ENCODE measurements at regions not wholly inside any gene's neighbourhood (a gene's known extent, or its start where the extent isn't known, plus 50 kb on each side); places are given as distances from the start of the nearest gene placed in this dataset.

- DNase-seq (ENCODE audit: low spot score), result no peak
These were observed 613.9 kb downstream of the PLA2G4A start for GRCh38 chr1:187442603-187443002.

- no peak for DNase-seq (ENCODE audit: low spot score)
These were observed 615.2 kb downstream of the PLA2G4A start for GRCh38 chr1:187443939-187444338.

- DNase-seq (ENCODE audit: low spot score), result no peak
These were observed 616.3 kb downstream of the PLA2G4A start for GRCh38 chr1:187445066-187445465.

GRCh38 chr1:187451238-187451637 is 622.5 kb downstream of the PLA2G4A start:
- no peak for DNase-seq (ENCODE audit: low spot score)

- no peak for DNase-seq (ENCODE audit: low spot score)
These were observed 625.3 kb downstream of the PLA2G4A start for GRCh38 chr1:187454010-187454409.

GRCh38 chr1:187456446-187456845 is 627.7 kb downstream of the PLA2G4A start:
- DNase-seq (ENCODE audit: low spot score), result no peak

- DNase-seq (ENCODE audit: low spot score), result no peak
These were observed 631.3 kb downstream of the PLA2G4A start for GRCh38 chr1:187460093-187460492.

GRCh38 chr1:187464320-187464719 is 635.6 kb downstream of the PLA2G4A start:
- no peak for DNase-seq (ENCODE audit: low spot score)

GRCh38 chr1:187465441-187465840 is 636.7 kb downstream of the PLA2G4A start:
- no peak for DNase-seq (ENCODE audit: low spot score)

GRCh38 chr1:187469836-187470235 is 641.1 kb downstream of the PLA2G4A start:
- DNase-seq (ENCODE audit: low spot score), result no peak

GRCh38 chr1:187471555-187471954 is 642.8 kb downstream of the PLA2G4A start:
- no peak for DNase-seq (ENCODE audit: low spot score)

- DNase-seq (ENCODE audit: low spot score), result no peak
These were observed 645.6 kb downstream of the PLA2G4A start for GRCh38 chr1:187474336-187474735.

- DNase-seq (ENCODE audit: low spot score), result no peak
These were observed 647.9 kb downstream of the PLA2G4A start for GRCh38 chr1:187476671-187477070.

GRCh38 chr1:187477103-187477502 is 648.4 kb downstream of the PLA2G4A start:
- DNase-seq (ENCODE audit: low spot score), result no peak

GRCh38 chr1:187477535-187477934 is 648.8 kb downstream of the PLA2G4A start:
- DNase-seq (ENCODE audit: low spot score), result no peak

GRCh38 chr1:187481581-187482148 is 652.9 kb downstream of the PLA2G4A start:
- DNase-seq (ENCODE audit: low spot score), result no peak

GRCh38 chr1:187490266-187490665 is 661.5 kb downstream of the PLA2G4A start:
- DNase-seq (ENCODE audit: low spot score), result no peak

- DNase-seq (ENCODE audit: low spot score), result peak; percentile 34
These were observed 662.5 kb downstream of the PLA2G4A start for GRCh38 chr1:187491082-187491720.

GRCh38 chr1:187498028-187498427 is 669.3 kb downstream of the PLA2G4A start:
- DNase-seq (ENCODE audit: low spot score), result no peak

GRCh38 chr1:187504779-187505178 is 676.0 kb downstream of the PLA2G4A start:
- DNase-seq (ENCODE audit: low spot score), result no peak

GRCh38 chr1:187509091-187509490 is 680.3 kb downstream of the PLA2G4A start:
- peak; percentile 34 for DNase-seq (ENCODE audit: low spot score)

- peak; percentile 9 for DNase-seq (ENCODE audit: low spot score)
These were observed 684.4 kb downstream of the PLA2G4A start for GRCh38 chr1:187513190-187513589.

GRCh38 chr1:187514110-187514509 is 685.4 kb downstream of the PLA2G4A start:
- DNase-seq (ENCODE audit: low spot score), result no peak

GRCh38 chr1:187516874-187517273 is 688.1 kb downstream of the PLA2G4A start:
- no peak for DNase-seq (ENCODE audit: low spot score)

Data from H4 (cell line).